ENCODE measurements at regions not wholly inside any gene's neighbourhood (a gene's known extent, or its start where the extent isn't known, plus 50 kb on each side); places are given as distances from the start of the nearest gene placed in this dataset.
A peak's percentile ranks its signal among the peaks of the same experiment; 100 is the strongest.

DNA sequence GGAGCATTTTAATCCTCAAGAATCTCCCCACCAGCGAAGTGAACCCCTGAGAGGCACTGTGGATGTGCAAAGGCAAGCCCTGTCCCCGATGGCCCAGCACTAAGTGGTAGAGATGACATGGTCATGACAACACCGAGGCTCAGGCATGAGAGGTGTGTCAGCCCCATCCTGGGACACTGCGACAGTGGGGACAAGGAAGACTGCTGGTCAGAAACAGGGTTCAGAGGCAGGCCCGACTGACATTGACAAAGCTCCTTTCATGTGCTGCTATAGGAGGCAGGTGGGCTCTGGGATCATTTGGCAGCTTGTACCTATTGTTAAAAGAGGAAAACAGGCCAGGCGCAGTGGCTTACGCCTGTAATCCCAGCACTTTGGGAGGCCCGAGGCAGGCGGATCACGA, 54.3 kb upstream of the MYEOV start:
- no peak for DNase-seq (ENCODE audit: low read depth)
- no peak overlapping the region for H3K4me3 ChIP-seq (ENCODE audit: low read length)
- TF ChIP-seq, protein P1, sequence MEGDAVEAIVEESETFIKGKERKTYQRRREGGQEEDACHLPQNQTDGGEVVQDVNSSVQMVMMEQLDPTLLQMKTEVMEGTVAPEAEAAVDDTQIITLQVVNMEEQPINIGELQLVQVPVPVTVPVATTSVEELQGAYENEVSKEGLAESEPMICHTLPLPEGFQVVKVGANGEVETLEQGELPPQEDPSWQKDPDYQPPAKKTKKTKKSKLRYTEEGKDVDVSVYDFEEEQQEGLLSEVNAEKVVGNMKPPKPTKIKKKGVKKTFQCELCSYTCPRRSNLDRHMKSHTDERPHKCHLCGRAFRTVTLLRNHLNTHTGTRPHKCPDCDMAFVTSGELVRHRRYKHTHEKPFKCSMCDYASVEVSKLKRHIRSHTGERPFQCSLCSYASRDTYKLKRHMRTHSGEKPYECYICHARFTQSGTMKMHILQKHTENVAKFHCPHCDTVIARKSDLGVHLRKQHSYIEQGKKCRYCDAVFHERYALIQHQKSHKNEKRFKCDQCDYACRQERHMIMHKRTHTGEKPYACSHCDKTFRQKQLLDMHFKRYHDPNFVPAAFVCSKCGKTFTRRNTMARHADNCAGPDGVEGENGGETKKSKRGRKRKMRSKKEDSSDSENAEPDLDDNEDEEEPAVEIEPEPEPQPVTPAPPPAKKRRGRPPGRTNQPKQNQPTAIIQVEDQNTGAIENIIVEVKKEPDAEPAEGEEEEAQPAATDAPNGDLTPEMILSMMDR (IDR thresholded peaks at IDR 0.05; ENCODE audit: insufficient read depth, low read depth, low read length, missing control alignments), result no peak

DNA sequence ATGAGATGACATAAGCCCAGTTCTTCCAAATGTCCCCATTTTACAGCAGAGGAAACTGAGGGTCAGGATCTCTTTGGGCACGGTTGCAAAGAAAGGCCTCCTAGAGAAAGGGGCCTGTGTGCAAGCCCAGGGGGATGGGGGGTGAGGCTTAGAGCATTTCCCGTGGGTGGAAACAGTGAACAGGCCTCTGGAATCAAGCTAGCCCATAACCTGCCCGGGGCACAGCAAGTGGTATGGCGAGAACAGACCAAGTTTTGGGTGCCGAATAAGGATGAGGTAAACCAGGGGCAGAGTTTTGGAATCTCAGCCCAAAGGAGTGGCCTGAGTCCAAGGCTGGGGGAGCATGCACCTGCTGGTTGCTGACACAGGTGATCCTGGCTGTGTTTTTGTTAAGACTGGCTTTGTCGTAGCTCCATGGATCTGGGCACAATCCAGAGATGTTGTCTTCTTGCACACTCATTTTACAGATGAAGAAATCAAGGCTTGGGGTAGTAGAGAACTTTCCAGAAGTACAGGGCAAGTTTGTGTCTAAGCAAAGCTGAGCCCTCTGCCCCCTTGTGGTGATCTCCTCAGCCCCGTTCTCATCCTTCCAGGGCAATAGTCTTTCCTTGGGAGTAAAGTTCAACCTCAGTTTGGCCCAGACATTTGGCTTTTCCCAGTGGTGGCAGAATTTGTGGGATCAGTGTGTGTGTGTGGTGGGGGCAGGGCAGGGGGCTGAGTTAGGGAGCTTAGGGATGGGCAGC, 53.5 kb upstream of the MYEOV start:
- no peak overlapping the region for H3K4me3 ChIP-seq (ENCODE audit: low read length)
- TF ChIP-seq, protein P1 (IDR thresholded peaks at IDR 0.05; ENCODE audit: insufficient read depth, low read depth, low read length, missing control alignments), result peak; percentile 48
- DNase-seq (ENCODE audit: low read depth), result peak; percentile 38

DNA sequence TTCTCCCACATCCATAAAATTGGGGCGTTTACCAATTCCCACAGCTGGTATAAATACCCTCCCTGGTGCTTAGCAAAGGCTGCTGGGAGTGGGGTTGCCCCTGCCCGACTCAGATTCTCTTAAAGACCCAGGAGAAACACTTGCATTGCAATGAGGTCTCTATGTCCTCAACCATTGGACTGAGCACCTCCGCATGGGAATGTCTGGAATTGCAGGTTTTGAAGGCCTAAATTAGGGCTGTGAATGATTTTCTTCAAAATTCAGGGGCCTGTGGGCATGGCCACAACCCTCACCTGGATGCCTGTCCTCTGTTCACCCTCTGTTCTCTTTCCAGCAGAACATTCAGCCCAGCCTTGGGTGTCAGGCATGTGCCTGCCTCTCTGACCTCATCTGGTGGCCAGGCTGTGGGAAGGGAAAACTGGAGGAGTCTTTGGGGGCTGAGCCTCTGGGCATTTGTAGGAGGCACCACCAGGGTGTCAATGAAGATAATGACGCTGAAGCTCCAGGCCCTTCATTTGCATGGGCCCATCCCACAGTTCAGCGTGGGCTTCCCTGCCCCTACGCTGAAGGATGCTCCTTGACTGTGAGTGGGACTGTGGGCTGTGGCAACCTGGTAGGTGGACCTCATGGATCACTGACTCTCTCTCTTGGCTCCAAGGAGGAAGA, 52.7 kb upstream of the MYEOV start:
- TF ChIP-seq, protein P1 (IDR thresholded peaks at IDR 0.05; ENCODE audit: insufficient read depth, low read depth, low read length, missing control alignments), result no peak
- H3K4me3 ChIP-seq (ENCODE audit: low read length), result no peak overlapping the region
- DNase-seq (ENCODE audit: low read depth), result no peak

DNA sequence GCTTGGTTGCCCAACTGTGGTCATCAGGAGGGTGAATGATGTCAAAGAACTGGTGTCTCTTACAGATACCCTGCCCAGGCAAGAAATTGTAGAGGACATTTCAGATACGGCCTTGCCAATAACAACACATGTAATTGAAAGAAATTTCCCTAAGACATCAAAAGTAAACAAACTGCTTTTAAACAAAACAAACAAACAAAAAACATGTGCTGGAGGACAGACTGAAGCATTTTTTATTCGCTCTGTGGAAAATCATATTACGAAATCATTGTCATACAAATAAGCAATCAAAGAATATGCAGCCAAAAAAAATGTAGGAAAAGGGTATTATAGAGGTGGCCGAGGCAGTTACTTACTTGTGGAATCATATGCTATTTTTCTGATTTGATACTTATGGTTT, 52.1 kb upstream of the MYEOV start:
- no peak for DNase-seq (ENCODE audit: low read depth)
- H3K4me3 ChIP-seq (ENCODE audit: low read length), result no peak overlapping the region
- TF ChIP-seq, protein P1 (IDR thresholded peaks at IDR 0.05; ENCODE audit: insufficient read depth, low read depth, low read length, missing control alignments), result no peak

DNA sequence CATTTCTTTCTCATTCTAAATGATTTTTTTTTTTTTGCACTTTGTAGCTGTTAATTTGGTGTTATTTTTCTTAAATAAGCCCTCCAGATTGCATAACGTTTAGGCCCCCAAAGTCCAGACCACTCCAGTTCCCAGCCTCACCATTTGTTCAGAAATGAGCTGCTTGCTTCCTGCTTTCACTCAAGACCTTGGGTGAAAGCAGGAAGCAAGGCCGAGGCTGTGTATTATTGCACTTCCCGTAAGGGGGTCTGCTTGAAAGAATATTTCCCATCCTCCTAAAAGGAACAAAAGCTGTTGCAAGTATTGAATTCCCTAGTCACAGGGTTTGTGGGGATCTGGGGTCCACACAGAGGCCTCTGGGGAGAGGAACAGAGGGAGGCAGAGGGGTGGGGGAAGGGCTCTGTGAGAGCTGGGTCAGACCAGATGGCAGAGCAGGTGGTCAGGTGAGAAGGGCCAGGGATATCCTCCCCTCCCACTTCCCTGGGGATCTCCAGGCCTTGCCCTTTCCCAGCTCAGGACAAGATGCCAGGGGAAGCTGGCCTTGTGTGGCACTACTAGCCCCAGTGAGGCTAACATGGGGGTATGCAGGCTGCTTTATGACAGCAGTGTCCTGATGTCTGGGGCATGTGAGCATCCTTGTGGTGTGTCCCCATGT, 51.6 kb upstream of the MYEOV start:
- TF ChIP-seq, protein P1 (IDR thresholded peaks at IDR 0.05; ENCODE audit: insufficient read depth, low read depth, low read length, missing control alignments), result no peak
- no peak overlapping the region for H3K4me3 ChIP-seq (ENCODE audit: low read length)
- DNase-seq (ENCODE audit: low read depth), result no peak

DNA sequence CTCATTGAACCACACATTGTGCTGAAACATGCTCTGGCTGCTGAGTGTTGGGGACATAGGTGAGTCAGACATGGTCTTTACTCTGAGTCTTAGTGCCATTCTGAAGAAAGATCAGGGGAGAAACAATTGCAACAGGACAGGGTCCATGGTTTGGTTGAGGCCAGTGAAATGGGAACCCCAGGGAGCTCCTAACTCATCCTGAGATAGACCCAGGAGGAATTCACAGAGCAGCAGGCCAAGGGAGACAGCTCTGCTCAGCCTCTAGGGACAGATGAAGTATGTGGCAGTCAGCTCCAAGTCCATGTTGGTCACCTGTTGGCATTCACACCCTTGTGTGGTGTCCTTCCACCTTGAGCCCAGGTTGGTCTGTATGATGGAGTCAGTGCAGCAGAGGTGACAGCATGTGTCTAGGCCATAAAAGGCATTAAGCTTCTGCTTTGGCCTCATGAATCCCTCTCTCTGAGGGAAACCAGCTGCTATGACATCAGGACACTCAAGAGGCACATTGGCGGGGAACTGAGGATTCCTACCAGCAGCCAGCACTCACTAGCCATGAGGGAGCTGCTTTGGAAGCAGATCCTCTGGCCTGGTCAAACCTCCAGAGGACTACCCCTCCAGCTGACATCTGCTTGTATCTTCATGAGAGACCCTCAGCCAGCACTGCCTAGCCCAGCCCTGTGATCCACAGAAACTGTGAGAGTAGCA, 50.3 kb upstream of the MYEOV start:
- no peak for DNase-seq (ENCODE audit: low read depth)
- no peak overlapping the region for H3K4me3 ChIP-seq (ENCODE audit: low read length)
- TF ChIP-seq, protein P1 (IDR thresholded peaks at IDR 0.05; ENCODE audit: insufficient read depth, low read depth, low read length, missing control alignments), result no peak

Measured in epithelial cell of esophagus (primary cell).